ENCODE measurements at regions not wholly inside any gene's neighbourhood (a gene's known extent, or its start where the extent isn't known, plus 50 kb on each side); places are given as distances from the start of the nearest gene placed in this dataset.

DNA sequence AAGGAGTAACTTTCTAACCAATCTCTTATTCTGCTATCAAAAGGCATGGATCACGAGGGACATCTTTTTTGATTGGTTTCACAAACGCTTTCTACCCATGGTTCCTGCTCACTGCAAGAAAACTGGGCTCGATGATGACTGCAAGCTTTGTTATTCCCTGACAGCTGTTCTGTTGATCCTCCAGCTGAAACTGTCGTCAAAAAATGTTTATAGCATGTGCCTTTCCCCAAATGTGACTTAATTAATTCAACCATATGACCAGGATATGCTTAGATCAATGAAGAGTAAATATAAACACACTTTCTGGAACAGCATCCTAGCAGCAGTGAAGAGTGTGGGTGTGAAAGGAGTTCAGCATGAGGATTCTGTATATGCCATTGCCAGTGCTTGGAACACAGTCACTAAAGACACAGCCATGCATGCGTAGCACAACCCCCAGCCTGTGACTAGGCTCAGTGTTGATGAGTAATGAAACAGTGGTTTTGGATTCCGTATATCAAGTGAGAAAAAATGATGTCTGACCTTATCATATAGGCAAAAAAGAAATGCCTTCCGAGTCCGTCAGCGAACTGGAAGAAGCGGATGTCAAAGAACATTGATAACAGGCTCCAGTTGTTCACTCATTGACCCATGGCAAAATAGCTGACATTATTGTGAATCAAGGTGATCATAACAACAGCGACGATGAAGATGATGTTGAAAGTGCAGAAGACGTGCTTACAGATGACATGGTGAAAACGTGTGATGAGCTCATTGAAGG is 347.4 kb downstream of the FGF9 start:
- TF ChIP-seq, protein P1, sequence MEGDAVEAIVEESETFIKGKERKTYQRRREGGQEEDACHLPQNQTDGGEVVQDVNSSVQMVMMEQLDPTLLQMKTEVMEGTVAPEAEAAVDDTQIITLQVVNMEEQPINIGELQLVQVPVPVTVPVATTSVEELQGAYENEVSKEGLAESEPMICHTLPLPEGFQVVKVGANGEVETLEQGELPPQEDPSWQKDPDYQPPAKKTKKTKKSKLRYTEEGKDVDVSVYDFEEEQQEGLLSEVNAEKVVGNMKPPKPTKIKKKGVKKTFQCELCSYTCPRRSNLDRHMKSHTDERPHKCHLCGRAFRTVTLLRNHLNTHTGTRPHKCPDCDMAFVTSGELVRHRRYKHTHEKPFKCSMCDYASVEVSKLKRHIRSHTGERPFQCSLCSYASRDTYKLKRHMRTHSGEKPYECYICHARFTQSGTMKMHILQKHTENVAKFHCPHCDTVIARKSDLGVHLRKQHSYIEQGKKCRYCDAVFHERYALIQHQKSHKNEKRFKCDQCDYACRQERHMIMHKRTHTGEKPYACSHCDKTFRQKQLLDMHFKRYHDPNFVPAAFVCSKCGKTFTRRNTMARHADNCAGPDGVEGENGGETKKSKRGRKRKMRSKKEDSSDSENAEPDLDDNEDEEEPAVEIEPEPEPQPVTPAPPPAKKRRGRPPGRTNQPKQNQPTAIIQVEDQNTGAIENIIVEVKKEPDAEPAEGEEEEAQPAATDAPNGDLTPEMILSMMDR (IDR thresholded peaks at IDR 0.05; ENCODE audit: low read length): no peak
- TF ChIP-seq EZH2 (IDR thresholded peaks at IDR 0.05; ENCODE audit: borderline replicate concordance, low read length): no peak
